Activated B cell treated with CpG ODN at 0.5 μM for 24 hours (primary cell): ENCODE measurements at regions not wholly inside any gene's neighbourhood (a gene's known extent, or its start where the extent isn't known, plus 50 kb on each side); places are given as distances from the start of the nearest gene placed in this dataset.

Experiments
- ATAC-seq: fragments of 200-7000 bp; cut with Tn5 transposase; one replicate; pipeline ENCODE4 v1.10.0; 2021; ENCODE audit warnings: low read depth, mild to moderate bottlenecking, moderate library complexity
- CTCF ChIA-PET: fragments of 350-600 bp; sonication (Branson Sonifier 250); formaldehyde crosslinking; loops from one replicate; lab custom pipeline; 2021; ENCODE audit warnings: antibody characterized with exemption; lab: Charles Lee
- POLR2A ChIA-PET: fragments of 350-600 bp; sonication (Branson Sonifier 250); formaldehyde crosslinking; loops from one replicate; lab custom pipeline; 2021; ENCODE audit warnings: antibody characterized with exemption; lab: Charles Lee
- DNase-seq: peaks from one replicate; pipeline ENCODE4 v3.0.0; 2022
- H3K27ac Mint-ChIP-seq: one replicate; pipeline ENCODE4 v1.8.0; 2020; ENCODE audit warnings: mixed read lengths
- H3K27me3 Mint-ChIP-seq: one replicate; pipeline ENCODE4 v1.8.0; 2021; ENCODE audit warnings: mixed read lengths
- H3K36me3 Mint-ChIP-seq: one replicate; pipeline ENCODE4 v1.8.0; 2021; ENCODE audit warnings: low read depth, mixed read lengths
- H3K4me1 Mint-ChIP-seq: one replicate; pipeline ENCODE4 v1.8.0; 2021; ENCODE audit warnings: mixed read lengths
- H3K4me3 Mint-ChIP-seq: one replicate; pipeline ENCODE4 v1.8.0; 2020; ENCODE audit warnings: mild to moderate bottlenecking, mixed read lengths
- H3K9me3 Mint-ChIP-seq: one replicate; pipeline ENCODE4 v1.8.0; 2020; ENCODE audit warnings: mixed read lengths
- intact Hi-C: fragments of 100-400 bp; cut with micrococcal nuclease; formaldehyde crosslinking; loops from one replicate; pipeline ENCODE4 v1.15.1; 2024
- TF ChIP-seq, protein P1 (sequence below): fragments of 200-600 bp; IDR thresholded peaks from one replicate; pipeline ENCODE4 v1.8.0; 2022; ENCODE audit warnings: antibody characterized with exemption, mild to moderate bottlenecking

DNA sequence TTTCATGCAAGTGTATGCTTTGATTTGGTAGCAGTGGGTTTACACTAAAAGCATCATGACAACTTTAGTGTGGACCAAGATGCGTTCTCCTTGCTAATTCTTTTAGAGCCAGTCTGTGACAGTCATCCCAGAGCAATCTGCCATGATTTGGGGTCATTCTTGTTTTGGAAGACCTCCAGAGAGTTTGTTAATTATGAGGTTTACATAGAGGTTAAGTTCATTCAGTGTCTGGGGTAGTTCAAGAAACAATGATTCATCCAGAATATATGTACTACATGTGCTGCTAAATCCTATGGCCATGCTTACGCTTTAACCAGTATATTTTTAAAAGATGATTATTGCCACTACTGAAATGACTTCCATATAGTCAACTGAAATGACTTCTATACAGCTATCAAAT lies 328.5 kb upstream of the AGA start:
- no peak for ATAC-seq
- intact Hi-C loops = no loop called here
- H3K9me3 Mint-ChIP-seq = no peaks in the 10 kb centered on the region
- TF ChIP-seq, protein P1, sequence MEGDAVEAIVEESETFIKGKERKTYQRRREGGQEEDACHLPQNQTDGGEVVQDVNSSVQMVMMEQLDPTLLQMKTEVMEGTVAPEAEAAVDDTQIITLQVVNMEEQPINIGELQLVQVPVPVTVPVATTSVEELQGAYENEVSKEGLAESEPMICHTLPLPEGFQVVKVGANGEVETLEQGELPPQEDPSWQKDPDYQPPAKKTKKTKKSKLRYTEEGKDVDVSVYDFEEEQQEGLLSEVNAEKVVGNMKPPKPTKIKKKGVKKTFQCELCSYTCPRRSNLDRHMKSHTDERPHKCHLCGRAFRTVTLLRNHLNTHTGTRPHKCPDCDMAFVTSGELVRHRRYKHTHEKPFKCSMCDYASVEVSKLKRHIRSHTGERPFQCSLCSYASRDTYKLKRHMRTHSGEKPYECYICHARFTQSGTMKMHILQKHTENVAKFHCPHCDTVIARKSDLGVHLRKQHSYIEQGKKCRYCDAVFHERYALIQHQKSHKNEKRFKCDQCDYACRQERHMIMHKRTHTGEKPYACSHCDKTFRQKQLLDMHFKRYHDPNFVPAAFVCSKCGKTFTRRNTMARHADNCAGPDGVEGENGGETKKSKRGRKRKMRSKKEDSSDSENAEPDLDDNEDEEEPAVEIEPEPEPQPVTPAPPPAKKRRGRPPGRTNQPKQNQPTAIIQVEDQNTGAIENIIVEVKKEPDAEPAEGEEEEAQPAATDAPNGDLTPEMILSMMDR = no peak
- POLR2A ChIA-PET = no interaction called here
- H3K4me1 Mint-ChIP-seq = no peaks in the 10 kb centered on the region
- no peaks in the 10 kb centered on the region for H3K36me3 Mint-ChIP-seq
- H3K27ac Mint-ChIP-seq = no peak overlapping the region
- no peak for DNase-seq
- H3K4me3 Mint-ChIP-seq = no peak overlapping the region
- no peaks in the 10 kb centered on the region for H3K27me3 Mint-ChIP-seq
- CTCF ChIA-PET = no interaction called here

DNA sequence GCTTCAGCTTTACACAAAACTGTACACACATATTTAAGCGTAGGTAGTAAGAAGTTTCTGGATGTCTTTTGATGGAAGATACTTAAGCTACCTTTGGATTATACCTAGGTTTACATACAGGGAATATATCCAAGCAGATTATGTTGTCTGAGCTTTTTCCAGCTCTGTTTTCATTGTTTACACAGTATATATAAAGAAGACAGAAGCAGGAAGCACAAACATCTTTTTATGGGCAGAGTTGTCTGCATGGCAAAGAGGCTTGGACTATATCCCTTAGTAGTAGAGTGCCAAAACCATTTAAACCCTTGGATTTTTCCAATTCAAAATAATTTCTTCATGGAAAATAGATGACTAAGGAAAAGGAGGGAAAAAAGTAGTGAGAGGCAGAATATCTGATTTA lies 329.4 kb upstream of the AGA start:
- DNase-seq = no peak
- CTCF ChIA-PET = no interaction called here
- POLR2A ChIA-PET = no interaction called here
- Mint-ChIP-seq H3K9me3 (no peaks in the 10 kb centered on the region), H3K4me1 (no peaks in the 10 kb centered on the region), H3K27me3 (no peaks in the 10 kb centered on the region), H3K4me3 (no peak overlapping the region), H3K27ac (no peak overlapping the region), H3K36me3 (no peaks in the 10 kb centered on the region)
- no peak for ATAC-seq
- TF ChIP-seq, protein P1 = no peak
- intact Hi-C loops = no loop called here

DNA sequence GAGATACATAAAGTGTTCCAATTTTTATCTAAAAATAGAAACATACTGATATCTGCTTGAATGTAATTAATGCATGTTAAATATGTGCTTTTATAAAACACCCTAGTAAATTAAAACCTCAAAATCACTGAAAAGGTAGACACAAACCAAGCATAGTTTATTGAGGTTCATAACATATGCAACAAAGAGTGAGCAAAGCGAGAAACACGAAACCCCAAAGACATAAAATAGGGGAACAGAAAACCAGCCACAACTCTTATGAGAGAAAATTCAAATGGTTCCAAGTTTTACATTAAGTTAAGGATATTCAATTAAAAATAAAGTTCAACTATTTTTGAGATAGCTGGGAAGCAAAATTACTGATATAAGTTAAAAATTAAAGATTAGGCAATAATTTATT lies 336.4 kb upstream of the AGA start:
- intact Hi-C loops = no loop called here
- no peaks in the 10 kb centered on the region for H3K9me3 Mint-ChIP-seq
- ATAC-seq (no peak), DNase-seq (no peak)
- POLR2A ChIA-PET = no interaction called here
- CTCF ChIA-PET = no interaction called here
- no peak overlapping the region for H3K4me3 Mint-ChIP-seq
- H3K36me3 Mint-ChIP-seq = no peaks in the 10 kb centered on the region
- TF ChIP-seq, protein P1 = no peak
- no peaks in the 10 kb centered on the region for H3K27me3 Mint-ChIP-seq
- H3K27ac Mint-ChIP-seq = no peak overlapping the region
- no peaks in the 10 kb centered on the region for H3K4me1 Mint-ChIP-seq

DNA sequence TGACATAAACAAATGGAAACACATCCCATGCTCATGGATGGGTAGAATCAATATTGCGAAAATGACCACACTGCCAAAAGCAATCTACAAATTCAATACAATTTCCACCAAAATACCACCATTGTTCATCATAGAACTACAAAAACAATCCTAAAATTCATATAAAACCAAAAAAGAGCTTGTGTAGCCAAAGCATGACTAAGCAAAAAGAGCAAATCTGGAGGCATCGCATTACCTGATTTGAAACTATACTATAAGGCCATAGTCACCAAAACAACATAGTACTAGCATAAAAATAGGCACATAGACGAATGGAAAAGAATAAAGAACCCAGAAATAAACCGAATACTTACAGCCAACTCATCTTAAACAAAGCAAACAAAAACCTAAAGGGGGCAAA lies 342.8 kb upstream of the AGA start:
- H3K4me3 Mint-ChIP-seq = no peak overlapping the region
- H3K4me1 Mint-ChIP-seq = no peaks in the 10 kb centered on the region
- no peak overlapping the region for H3K27ac Mint-ChIP-seq
- no peaks in the 10 kb centered on the region for H3K27me3 Mint-ChIP-seq
- peaks cover 6% of the 10 kb centered on the region for H3K9me3 Mint-ChIP-seq
- ATAC-seq = no peak
- TF ChIP-seq, protein P1 = no peak
- CTCF ChIA-PET = no interaction called here
- POLR2A ChIA-PET = no interaction called here
- intact Hi-C loops = no loop called here
- H3K36me3 Mint-ChIP-seq = no peaks in the 10 kb centered on the region
- no peak for DNase-seq

DNA sequence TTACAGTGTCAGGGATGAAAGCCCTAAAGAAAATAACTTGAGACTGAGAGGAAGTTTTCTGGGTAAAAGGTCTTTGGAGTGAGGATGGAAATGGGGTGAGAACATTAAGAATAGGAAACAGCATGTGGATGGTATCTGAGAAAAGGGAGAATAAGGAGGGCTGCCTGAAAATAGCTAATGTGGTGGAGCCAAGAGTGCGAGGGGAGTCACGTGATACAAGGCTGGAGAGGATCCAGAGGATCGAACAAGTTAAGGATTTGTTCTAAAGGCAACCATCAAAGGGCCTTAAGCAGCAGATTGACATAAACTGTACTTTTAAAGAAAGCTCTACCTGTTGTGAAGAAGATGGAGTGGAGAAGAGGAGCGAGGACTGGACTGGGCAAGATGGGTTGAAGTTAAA lies 347.4 kb upstream of the AGA start:
- ChIA-PET CTCF (no interaction called here), POLR2A (no interaction called here)
- H3K9me3 Mint-ChIP-seq = peaks cover 6% of the 10 kb centered on the region
- TF ChIP-seq, protein P1 = no peak
- ATAC-seq (no peak), DNase-seq (no peak)
- no peaks in the 10 kb centered on the region for H3K27me3 Mint-ChIP-seq
- H3K36me3 Mint-ChIP-seq = no peaks in the 10 kb centered on the region
- no peak overlapping the region for H3K4me3 Mint-ChIP-seq
- H3K27ac Mint-ChIP-seq = no peak overlapping the region
- H3K4me1 Mint-ChIP-seq = no peaks in the 10 kb centered on the region
- intact Hi-C loops = no loop called here
